HG02623 (cell line): ENCODE measurements at regions not wholly inside any gene's neighbourhood (a gene's known extent, or its start where the extent isn't known, plus 50 kb on each side); places are given as distances from the start of the nearest gene placed in this dataset.
"Not testable (repeated sequence)": the region's sequence is repeated elsewhere in the genome, so short reads cannot be mapped to it uniquely, and the experiment has no call there.

ENCODE experiments used
- ATAC-seq: cut with Tn5 transposase; IDR thresholded peaks from one replicate; pipeline ENCODE4 v1.9.1; 2021; ENCODE audit warnings: moderate library complexity; ENCODE audit not compliant: unreplicated experiment

DNA sequence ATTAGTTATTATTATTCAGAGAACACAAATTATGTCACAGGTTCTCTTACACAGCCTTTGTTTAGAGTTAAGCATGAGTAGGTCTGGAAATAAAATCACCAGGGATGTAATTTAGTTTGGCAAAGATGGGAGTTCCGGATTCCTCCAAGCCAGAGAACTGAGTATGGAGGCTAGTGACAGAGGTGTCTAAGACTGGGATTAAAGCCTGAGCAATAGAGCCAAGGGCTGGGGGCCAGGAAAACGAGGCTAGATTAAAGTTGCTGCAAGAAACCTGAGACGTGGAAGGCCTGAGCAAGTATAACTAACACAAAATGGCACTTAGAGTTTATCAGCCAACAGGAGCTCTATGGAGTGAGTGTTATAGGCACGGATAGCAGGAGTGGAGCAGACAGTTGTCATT is 381.6 kb downstream of the SRGAP2C start:
- ATAC-seq = no peak

DNA sequence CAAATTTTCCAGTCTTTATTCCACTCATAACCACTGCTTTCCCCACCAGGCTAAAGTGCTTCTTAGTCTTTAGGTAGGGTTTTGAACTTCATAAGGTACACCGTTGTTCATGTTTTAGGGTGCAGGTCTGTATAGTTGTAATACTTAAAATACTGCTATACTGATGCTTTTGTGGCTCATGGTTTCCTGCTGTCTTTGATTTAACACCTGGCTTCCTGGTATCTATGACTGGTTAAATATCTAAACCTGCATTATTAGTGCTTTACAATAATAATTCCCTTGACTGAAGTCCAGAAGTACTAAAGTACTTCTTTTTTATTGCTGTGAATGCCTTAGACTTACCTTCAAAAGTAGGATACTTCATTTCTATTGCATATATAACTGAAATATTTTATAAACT is 384.7 kb downstream of the SRGAP2C start:
- no peak for ATAC-seq

DNA sequence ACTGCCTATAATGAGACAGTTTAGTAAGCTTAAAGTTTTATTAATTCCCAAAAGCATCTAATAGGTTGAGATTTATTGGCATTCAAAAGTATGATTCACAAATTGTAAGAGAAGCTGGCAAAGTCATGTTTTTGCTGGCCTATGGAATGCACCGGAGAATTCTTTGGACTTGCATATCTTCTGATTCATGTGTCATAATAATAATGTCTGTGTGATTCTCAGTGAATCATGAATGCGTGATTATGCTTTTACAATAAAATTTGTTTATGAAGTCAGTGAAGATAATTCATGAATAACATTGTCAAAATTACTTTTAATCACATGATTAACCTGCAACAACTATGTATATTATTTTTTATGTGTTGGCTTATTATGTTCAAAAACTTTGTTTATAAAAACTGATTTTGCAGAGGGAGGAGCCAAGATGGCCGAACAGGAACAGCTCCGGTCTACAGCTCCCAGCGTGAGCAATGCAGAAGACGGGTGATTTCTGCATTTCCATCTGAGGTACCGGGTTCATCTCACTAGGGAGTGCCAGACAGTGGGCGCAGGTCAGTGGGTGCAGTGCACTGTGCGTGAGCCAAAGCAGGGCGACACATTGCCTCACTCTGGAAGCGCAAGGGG is 389.2 kb downstream of the SRGAP2C start:
- ATAC-seq = not testable (repeated sequence)

DNA sequence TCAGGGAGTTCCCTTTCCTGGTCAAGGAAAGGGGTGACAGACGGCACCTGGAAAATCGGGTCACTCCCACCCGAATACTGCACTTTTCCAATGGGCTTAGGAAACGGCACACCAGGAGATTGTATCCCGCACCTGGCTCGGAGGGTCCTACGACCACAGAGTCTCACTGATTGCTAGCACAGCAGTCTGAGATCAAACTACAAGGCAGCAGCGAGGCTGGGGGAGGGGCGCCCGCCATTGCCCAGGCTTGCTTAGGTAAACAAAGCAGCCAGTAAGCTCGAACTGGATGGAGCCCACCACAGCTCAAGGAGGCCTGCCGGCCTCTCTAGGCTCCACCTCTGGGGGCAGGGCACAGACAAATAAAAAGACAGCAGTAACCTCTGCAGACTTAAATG is 389.7 kb downstream of the SRGAP2C start:
- ATAC-seq = not testable (repeated sequence)

DNA sequence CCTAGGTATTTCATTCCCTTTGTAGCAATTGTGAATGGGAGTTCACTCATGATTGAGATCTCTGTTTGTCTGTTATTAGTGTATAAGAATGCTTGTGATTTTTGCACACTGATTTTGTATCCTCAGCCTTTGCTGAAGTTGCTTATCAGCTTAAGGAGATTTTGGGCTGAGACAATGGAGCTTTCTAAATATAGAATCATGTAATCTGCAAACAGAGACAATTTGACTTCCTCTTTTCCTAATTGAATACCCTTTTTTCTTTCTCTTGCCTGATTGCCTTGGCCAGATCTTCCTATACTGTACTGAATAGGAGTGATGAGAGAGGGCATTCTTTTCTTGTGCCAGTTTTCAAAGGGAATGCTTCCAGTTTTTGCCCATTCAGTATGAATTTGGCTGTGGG is 398.1 kb downstream of the SRGAP2C start:
- not testable (repeated sequence) for ATAC-seq

DNA sequence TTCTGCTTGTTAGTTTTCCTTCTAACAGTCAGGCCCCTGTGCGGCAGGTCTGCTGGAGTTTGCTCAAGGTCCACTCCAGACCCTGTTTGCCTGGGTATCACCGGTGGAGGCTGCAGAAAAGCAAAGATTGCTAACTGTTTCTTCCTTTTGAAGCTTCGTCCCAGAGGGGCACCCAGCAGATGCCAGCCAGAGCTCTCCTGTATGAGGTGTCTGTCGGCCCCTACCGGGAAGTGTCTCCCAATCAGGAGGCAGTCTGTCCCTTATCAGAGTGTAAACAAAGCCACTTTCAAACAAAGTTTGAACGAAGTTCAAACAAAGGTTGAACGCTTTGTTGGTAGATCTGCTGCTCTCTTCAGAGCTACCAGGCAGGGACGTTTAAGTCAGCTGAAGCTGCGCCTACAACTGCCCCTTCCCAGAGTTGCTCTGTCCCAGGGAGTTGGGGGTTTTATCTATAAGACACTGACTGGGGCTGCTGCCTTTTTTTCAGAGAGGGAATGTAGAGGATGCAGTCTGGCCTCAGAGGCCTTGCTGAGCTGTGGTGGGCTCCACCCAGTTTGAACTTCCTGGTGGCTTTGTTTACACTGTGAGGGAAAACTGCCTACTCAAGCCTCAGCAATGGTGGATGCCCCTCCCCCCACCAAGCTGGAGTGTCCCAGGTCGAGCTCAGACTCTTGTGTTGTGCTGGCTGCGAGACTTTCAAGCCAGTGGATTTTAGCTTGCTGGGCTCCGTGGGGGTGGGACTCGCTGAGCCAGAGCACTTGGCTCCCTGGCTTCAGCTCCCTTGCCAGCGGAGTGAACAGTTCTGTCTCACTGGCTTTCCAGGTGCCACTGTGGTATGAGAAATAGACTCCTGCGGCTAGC is 401.8 kb downstream of the SRGAP2C start:
- ATAC-seq = no peak

DNA sequence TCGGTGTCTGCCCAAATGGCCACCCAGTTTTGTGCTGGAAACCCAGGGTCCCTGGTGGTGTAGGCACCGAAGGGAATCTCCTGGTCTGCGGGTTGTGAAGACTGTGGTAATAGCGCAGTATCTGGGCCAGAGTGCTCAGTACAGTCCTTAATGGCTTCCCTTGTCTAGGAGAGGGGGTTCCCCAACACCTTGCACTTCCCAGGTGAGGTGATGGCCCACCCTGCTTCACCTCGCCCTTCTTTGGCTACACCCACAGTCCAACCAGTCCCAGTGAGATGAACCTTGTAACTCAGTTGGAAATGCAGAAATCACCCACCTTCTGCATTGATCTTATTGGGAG is 402.4 kb downstream of the SRGAP2C start:
- ATAC-seq = no peak

DNA sequence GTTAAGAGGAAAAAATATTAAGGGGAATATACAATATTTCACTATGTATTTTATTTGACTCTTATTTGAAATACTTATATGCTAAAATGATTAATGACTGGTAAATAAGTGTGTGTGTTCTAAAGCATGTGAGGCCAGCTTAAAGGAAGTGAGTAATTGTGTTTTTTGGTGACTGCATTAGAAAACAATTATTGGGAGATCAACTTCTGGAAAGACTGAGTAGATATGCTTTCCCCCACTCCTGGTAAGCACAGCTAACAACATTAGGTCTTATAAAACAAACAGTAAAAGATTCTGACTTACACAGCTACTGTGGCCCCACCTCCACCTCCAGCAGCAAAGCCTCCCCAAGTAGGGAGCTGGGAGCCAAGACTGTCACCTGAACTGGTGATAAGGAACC is 403.0 kb downstream of the SRGAP2C start:
- no peak for ATAC-seq

DNA sequence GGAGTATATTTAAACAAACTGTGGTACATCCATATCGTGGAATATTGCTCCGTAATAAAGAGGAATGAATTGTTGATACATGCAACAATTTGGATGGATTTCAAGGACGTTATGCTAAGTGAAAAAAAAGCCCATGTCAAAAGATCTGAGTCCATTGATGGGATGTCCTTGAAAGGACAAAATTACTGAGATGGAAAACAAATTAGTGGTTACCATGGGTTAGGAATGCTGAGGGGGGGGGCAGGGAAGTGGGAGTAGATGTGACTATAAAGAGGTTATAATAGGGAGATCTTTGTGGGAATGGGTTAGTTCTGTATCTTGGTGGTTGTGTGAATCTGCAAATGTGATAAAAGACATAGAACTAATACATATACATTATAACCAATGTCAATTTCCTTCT is 409.3 kb downstream of the SRGAP2C start:
- no peak for ATAC-seq

DNA sequence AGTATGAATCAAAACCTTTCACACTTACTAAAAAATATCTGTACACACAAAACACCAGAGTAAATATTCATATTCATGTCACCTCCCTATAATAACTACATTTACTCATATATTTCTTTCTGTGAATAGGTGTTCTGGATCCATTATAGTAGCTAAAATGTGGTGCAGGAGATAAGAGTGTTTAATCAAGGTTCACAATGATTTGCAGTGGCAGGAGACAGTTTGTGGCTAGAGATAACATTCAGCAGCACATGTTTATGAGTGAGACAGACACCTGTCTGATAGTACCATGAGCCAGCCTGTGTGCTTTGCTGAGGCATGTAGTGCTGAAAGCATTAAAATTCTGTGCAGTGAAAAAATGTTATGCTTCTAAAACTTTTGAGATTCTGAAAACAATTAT is 410.3 kb downstream of the SRGAP2C start:
- no peak for ATAC-seq

DNA sequence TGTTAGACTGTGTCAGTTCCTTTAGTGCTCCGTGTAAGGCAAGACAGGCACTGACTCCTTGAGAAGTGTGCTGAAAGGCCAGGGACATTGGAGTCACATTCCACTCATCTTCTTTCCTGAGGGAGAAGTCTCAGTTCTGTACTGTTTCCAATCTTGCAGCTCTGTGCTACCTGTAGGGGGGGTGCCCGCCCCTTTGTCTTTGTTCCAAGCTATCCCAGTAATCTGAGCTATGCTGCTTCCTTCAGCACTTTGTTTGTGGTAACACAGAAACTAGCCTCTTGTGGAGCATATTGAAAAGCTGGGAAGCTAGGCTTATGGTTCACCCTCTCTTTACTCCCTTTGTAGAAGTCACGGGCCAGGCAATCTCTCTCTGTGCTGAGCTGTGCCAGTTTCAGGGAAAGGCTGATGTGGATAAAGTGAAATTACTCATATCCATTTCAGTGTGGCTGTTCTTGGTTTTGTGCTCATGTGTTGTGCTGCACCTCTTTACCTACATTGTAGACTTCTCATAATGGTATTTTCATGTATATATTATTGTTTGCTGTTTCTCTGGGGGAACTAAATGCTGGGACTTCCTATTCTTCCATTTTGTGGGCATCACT is 420.2 kb downstream of the SRGAP2C start:
- ATAC-seq = not testable (repeated sequence)

DNA sequence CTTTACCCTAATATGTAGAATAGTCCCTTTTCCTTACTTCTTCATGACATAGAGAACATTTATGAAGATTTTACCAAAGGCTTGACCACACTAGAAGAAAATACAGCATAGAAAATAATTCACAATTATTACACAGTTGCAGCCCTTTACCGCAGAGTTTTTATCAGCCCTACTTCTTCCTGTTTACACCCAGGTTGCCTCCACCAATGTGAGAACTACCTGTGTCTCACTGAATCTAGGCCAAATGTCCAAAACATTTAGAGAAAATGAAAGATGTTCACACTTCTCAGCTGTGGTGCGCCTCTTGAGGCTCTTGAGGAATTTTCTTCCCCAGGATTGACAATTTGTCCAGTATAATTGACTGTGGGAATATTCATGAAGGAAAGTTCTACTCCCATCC is 422.7 kb downstream of the SRGAP2C start:
- ATAC-seq = not testable (repeated sequence)
